Prostate gland (tissue), 2 donors: ENCODE measurements at regions not wholly inside any gene's neighbourhood (a gene's known extent, or its start where the extent isn't known, plus 50 kb on each side); places are given as distances from the start of the nearest gene placed in this dataset.

Experiments used
- CTCF ChIP-seq, 4 experiments: fragments of 200-600 bp in 2 of 4; fragments of 450-650 bp in 2 of 4; sonication (generic) in 2 of 4; IDR thresholded peaks; 1 replicate in 3 of 4; 2 replicates in 1 of 4; pipeline ENCODE4 v1.5.1; 2016 to 2019; ENCODE audit warnings: antibody characterized with exemption in 4 of 4, mild to moderate bottlenecking in 2 of 4, moderate library complexity in 2 of 4
- POLR2A ChIP-seq: fragments of 450-650 bp; IDR thresholded peaks from one replicate; pipeline ENCODE4 v1.6.1; 2016; ENCODE audit warnings: antibody characterized with exemption, mild to moderate bottlenecking

DNA sequence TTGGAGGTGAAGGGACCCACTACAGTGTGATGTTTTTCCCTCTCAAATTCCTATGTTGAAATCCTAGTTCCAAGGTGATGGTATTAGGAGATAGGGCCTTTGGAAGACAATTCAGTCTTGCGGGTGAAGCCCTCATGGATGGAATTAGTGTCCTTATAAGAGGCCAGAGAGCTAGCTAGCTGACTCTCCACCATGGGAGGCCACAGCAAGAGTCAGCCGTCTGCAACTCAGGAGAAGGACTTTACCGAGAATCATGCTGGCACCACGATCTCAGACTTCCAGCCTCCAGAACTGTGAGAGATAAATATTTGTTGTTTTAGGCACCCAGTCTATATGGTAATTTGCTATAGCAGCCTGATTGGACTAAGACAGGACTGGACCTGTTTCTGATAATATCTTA is 461.4 kb downstream of the TSN start:
- no peak for TF ChIP-seq CTCF (IDR thresholded peaks at IDR 0.05)
- no peak for TF ChIP-seq POLR2A
